PFSK-1 (cell line): ENCODE measurements at regions not wholly inside any gene's neighbourhood (a gene's known extent, or its start where the extent isn't known, plus 50 kb on each side); places are given as distances from the start of the nearest gene placed in this dataset.

Experiments
- FOXP2 ChIP-seq: optimal IDR thresholded peaks from 2 replicates; pipeline ENCODE3; 2011; ENCODE audit warnings: borderline replicate concordance, control low read depth, inconsistent platforms; ENCODE audit not compliant: insufficient read depth; ENCODE audit errors: extremely low read length, extremely low read depth
- POLR2AphosphoS5 ChIP-seq: IDR thresholded peaks from 2 replicates; pipeline ENCODE4 v1.6.1; 2012; ENCODE audit warnings: low read depth, mild to moderate bottlenecking, control low read depth, low read length, moderate library complexity
- SIN3A ChIP-seq: IDR thresholded peaks from 2 replicates; pipeline ENCODE4 v1.6.1; 2012; ENCODE audit warnings: mild to moderate bottlenecking, low read length, moderate library complexity, borderline replicate concordance; ENCODE audit not compliant: insufficient read depth
- TAF1 ChIP-seq: IDR thresholded peaks from 2 replicates; pipeline ENCODE4 v1.6.1; 2012; ENCODE audit warnings: low read length, control low read depth, borderline replicate concordance; ENCODE audit not compliant: insufficient read depth
- TF ChIP-seq, protein P1 (sequence below), 2 experiments: IDR thresholded peaks; 2 replicates each; pipeline versions ENCODE4 v1.6.1 to v1.8.0; 2011 to 2012; ENCODE audit warnings: low read depth in 2 of 2, low read length in 2 of 2, control low read depth in 1 of 2, inconsistent platforms in 1 of 2, mild to moderate bottlenecking in 1 of 2, moderate library complexity in 1 of 2; ENCODE audit not compliant: insufficient read depth in 1 of 2

DNA sequence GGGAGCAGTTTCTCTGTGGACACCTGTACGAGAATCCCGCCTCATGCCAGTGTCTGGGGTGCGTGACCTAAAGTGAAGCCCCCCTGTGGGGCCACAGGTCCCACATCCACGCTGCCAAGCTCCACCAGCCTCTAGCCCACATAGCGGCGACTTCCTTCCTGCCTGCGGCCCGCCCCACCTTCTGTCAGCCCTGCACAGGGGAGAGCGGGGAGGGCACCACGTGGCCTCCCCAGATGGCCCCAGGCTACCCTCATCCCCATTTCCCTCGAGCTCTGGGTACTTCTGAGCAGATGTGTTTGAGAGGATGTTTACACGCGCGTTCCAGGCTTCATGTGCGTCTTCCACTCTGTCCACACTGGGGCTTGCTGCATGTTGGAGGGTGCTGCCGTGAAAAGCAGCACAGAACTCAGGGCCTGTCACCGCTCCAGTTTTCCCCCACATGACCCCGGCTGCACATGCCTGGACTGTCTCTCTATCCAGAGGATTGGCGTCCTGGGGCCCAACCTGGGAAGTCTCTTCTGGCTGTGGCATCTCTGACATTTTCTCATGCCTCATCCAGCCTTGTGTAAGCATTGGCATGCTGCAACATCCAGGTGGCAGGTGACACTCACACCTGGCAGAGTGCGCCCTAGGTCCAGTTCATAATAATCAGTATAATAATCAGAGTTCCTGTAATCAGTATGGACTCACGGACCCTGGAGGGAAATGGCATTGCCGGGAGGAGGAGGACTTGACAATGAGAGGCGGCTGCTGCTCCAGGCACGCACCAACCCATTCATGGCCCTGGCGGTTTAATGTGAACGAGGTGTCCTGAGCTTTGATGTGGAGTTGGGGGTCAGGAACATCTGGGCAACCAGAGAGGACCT is 146.3 kb upstream of the TWIST2 start:
- TF ChIP-seq FOXP2 (no peak), SIN3A (no peak), POLR2AphosphoS5 (no peak), TAF1 (no peak)
- TF ChIP-seq, protein P1, sequence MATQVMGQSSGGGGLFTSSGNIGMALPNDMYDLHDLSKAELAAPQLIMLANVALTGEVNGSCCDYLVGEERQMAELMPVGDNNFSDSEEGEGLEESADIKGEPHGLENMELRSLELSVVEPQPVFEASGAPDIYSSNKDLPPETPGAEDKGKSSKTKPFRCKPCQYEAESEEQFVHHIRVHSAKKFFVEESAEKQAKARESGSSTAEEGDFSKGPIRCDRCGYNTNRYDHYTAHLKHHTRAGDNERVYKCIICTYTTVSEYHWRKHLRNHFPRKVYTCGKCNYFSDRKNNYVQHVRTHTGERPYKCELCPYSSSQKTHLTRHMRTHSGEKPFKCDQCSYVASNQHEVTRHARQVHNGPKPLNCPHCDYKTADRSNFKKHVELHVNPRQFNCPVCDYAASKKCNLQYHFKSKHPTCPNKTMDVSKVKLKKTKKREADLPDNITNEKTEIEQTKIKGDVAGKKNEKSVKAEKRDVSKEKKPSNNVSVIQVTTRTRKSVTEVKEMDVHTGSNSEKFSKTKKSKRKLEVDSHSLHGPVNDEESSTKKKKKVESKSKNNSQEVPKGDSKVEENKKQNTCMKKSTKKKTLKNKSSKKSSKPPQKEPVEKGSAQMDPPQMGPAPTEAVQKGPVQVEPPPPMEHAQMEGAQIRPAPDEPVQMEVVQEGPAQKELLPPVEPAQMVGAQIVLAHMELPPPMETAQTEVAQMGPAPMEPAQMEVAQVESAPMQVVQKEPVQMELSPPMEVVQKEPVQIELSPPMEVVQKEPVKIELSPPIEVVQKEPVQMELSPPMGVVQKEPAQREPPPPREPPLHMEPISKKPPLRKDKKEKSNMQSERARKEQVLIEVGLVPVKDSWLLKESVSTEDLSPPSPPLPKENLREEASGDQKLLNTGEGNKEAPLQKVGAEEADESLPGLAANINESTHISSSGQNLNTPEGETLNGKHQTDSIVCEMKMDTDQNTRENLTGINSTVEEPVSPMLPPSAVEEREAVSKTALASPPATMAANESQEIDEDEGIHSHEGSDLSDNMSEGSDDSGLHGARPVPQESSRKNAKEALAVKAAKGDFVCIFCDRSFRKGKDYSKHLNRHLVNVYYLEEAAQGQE (IDR thresholded peaks at IDR 0.05; ENCODE audit: insufficient read depth in 1 of 2, low read depth in 2 of 2, low read length in 2 of 2): no peak

DNA sequence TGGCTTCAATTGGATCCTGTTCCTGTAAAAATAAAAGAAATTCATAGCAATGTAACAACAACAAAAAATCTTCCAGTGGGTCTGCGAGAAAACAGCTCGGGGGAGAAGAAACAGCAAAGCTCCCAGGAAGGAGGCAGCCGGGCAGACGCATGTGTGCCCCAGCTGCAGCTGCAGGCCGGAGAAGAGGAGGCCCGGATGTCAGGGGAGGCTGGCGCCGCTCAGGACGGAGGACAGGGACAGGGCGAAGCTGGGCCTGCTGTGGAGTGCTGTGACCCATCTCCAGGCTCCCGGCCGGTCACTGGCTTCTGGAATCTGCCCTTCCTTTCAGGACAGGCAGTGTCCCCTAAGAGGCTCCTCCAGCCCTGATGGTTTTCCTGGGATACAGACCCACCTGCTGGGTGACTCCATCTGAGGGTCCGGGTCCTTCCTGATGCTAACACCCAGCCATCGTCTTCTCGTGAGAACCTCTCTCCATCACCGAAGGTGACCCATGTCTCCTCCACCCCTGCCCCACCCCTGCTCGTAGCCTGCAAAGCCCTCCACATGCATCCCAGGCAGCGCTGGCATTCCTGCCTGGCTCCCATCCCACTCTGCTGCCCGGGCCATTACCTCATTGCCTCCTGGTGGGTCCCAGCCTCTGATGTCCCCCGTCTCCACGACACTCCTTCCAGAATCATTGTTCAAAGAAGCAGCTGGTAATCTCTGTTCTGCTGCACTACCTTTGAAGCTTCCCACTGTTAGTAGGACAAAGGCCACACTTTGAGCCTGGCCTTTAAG is 145.4 kb upstream of the TWIST2 start:
- TF ChIP-seq SIN3A (no peak), TAF1 (no peak), POLR2AphosphoS5 (no peak), FOXP2 (no peak)
- TF ChIP-seq, protein P1 (IDR thresholded peaks at IDR 0.05; ENCODE audit: insufficient read depth in 1 of 2, low read depth in 2 of 2, low read length in 2 of 2): no peak

DNA sequence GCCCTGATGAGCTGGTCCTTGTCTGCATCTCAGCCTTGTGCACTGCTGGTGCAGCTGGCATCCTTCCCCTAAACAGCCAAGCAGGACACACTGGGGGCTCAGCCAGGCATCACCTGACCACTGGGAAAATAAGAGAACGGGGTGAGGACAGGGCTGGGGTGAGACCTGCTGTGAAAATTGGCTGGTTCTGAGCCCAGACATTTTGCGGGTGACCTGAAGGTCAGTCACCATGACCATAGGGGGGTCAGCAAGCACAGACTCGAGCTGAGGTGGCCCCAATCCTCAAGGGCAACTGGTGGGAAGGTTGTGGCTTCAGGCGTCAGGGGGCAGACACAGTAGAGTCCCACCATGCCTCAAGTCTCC is 144.9 kb upstream of the TWIST2 start:
- no peak for TF ChIP-seq FOXP2

DNA sequence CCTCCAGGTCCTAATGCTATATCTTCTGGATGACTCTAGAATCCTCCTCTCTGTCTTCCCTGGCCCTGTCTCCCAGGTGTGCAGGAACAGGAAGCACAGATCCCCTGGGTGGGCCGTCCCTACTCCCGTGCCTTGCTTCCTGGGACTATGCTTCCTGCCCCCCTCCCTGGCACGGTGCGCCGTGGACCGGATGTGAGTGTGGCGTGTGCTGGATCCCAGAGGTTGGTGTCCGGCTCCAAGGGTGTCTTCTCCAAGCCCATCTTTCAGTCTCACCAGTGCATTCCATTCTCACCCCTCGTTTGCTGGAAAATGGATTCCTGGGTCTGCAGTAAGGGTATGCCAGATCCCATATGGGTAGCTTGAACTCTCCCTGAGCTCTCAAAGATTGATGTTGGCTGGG is 144.4 kb upstream of the TWIST2 start:
- TF ChIP-seq, protein P1 (IDR thresholded peaks at IDR 0.05; ENCODE audit: insufficient read depth in 1 of 2, low read depth in 2 of 2, low read length in 2 of 2): no peak
- TF ChIP-seq SIN3A: no peak
- TF ChIP-seq POLR2AphosphoS5: no peak
- no peak for TF ChIP-seq FOXP2
- TF ChIP-seq TAF1: no peak

DNA sequence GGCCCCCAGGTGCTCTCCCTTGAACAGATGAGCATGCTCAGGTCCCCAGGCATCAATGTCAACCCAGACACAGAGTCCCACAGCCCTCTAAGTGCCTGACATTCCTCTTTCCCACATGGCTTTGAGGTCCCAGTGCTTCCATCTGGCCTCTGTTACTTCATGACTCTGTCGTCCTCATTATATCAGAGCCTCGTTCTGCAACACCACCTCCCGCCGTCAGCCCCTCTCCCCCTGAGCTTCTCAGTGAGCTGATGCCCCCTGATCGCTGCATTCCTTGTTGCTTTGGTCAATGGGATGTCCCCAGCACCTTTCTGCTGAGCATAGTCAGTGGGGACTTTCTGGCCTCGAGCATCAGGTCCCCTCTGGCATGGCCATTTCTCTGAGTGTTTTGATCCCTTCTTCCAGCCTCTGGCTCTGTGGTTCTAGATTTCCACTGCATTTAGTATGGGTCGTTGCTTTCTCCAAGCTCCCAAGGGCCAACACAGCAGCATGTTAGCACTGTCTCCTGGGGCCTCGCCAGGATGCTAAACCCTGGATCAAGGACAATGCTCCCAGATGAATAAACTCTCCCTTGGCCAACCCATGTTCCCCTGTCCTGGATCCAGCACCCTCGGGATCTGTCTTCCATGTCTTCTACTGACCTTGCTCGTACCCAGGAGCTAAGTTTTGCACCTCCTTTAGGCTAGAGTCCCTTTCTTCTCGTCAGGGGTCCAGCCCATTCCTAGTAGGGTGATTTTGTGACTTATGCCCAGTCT is 143.2 kb upstream of the TWIST2 start:
- TF ChIP-seq FOXP2: no peak
- no peak for TF ChIP-seq POLR2AphosphoS5
- no peak for TF ChIP-seq TAF1
- TF ChIP-seq, protein P1 (IDR thresholded peaks at IDR 0.05; ENCODE audit: insufficient read depth in 1 of 2, low read depth in 2 of 2, low read length in 2 of 2): no peak
- no peak for TF ChIP-seq SIN3A
